Lower leg skin (tissue), 4 donors: ENCODE measurements at regions not wholly inside any gene's neighbourhood (a gene's known extent, or its start where the extent isn't known, plus 50 kb on each side); places are given as distances from the start of the nearest gene placed in this dataset.

ENCODE experiments used
- DNase-seq, 2 donors: peaks; one replicate each; pipeline ENCODE4 v3.0.0-alpha.2; 2019; ENCODE audit warnings: low spot score in 2 of 2
- H3K4me3 ChIP-seq: fragments of 200-600 bp; sonication (generic); 2 replicates; pipeline ENCODE4 v1.5.1; 2017; ENCODE audit warnings: mild to moderate bottlenecking, low read depth; ENCODE audit not compliant: poor library complexity, severe bottlenecking
- POLR2A ChIP-seq, 2 donors: fragments of 450-650 bp; IDR thresholded peaks; one replicate each; pipeline ENCODE4 v1.6.1; 2016 to 2017; ENCODE audit warnings: antibody characterized with exemption in 2 of 2, mild to moderate bottlenecking in 1 of 2, moderate library complexity in 1 of 2
- WGBS, 2 donors: methylation state at CpG; one replicate each; pipeline ENCODE4 v1.1.5; 2018; 5-methylcytosine and 5-hydroxymethylcytosine counted together
- intact Hi-C: fragments of 100-400 bp; cut with DNase I; formaldehyde crosslinking; loops from one replicate; pipeline ENCODE4 v1.15.0; 2023; ENCODE audit warnings: low total_unique reads
- TF ChIP-seq, protein P1 (sequence below), 3 donors: fragments of 450-650 bp; IDR thresholded peaks; one replicate each; pipeline ENCODE4 v1.5.1; 2016; ENCODE audit warnings: antibody characterized with exemption in 3 of 3, mild to moderate bottlenecking in 3 of 3, moderate library complexity in 2 of 3

DNA sequence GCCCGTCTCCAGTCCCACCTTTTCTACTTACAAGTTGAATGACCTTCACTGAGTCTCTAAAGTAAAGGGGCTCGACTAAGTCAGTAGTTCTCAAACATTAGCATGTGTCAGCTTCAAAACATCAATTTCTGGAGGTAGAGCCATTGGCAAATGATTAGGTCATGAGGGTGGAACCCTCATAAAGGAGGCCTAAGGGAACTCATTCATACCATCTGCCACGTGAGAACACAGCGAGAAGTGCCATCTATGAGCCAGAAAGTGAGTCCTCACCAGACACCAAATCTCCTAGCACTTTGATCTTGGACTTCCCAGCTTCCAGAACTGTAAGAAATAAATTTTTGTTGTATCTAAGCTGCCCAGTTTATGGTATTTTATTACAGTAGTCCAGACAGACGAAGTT is 129.8 kb downstream of the MEX3B start:
- no peak for TF ChIP-seq POLR2A (IDR thresholded peaks at IDR 0.05)
- TF ChIP-seq, protein P1, sequence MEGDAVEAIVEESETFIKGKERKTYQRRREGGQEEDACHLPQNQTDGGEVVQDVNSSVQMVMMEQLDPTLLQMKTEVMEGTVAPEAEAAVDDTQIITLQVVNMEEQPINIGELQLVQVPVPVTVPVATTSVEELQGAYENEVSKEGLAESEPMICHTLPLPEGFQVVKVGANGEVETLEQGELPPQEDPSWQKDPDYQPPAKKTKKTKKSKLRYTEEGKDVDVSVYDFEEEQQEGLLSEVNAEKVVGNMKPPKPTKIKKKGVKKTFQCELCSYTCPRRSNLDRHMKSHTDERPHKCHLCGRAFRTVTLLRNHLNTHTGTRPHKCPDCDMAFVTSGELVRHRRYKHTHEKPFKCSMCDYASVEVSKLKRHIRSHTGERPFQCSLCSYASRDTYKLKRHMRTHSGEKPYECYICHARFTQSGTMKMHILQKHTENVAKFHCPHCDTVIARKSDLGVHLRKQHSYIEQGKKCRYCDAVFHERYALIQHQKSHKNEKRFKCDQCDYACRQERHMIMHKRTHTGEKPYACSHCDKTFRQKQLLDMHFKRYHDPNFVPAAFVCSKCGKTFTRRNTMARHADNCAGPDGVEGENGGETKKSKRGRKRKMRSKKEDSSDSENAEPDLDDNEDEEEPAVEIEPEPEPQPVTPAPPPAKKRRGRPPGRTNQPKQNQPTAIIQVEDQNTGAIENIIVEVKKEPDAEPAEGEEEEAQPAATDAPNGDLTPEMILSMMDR (IDR thresholded peaks at IDR 0.05): no peak
- no peak overlapping the region for H3K4me3 ChIP-seq
- 56 to 76% methylated on average over 5 of the region's 5 CpGs for WGBS, 2 donors
- intact Hi-C loops: no loop called here
- no peak for DNase-seq

DNA sequence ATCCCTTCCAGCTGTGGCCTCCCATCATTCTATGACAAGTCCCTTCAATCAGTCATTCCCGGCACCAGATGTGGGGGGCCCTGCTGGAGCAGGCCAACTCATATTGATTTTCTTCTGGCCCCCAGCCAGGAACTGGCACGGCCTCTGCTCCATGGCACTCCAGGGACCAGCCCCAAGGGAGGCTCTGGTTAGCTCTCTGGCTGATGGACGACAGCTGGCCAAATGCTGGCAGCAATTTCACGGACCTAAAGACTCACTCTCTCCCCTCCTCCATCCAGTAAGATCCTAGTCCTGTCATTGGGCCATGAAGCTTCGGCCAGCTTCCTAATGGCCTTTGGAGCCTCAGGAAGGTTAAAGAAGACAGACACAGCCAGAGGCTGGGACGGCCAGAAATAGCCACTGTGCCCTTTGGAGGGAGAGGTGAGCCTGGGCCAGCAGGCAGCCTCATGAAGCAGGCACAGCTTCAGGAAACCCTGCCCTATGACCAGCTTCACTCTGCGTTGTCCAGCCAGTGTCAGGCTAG is 131.0 kb downstream of the MEX3B start:
- no peak for DNase-seq
- intact Hi-C loops: no loop called here
- WGBS, 2 donors: 57% methylated on average over 6 to 7 of the region's 7 CpGs

DNA sequence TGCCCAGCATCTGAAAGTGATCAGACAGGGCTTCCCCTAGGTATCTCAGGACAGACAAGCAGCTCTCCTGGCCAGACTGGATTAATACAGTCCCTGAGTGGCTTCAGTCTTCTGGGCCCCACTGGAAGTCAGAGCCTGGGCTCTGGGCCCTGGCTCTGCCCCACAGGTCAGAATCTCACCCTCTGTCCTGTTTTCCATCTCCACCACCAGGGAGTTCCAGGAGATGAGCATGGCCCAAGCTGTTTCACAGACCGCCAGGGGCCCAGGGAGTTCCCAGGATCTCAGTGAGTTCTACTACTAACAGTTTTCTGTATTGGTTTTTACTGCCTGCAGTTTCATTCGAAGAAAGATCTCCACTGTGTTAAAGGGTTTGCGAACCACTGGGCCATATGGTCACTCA is 131.5 kb downstream of the MEX3B start:
- 69 to 72% methylated on average over 3 of the region's 3 CpGs for WGBS, 2 donors
- DNase-seq: no peak
- H3K4me3 ChIP-seq: no peak overlapping the region
- intact Hi-C loops: no loop called here
- TF ChIP-seq POLR2A (IDR thresholded peaks at IDR 0.05): no peak
- TF ChIP-seq, protein P1 (IDR thresholded peaks at IDR 0.05): no peak

More for the DNA sequence above, 131.0 kb downstream of the MEX3B start:
- TF ChIP-seq, protein P1 (IDR thresholded peaks at IDR 0.05): no peak
- TF ChIP-seq POLR2A (IDR thresholded peaks at IDR 0.05): no peak
- no peak overlapping the region for H3K4me3 ChIP-seq

DNA sequence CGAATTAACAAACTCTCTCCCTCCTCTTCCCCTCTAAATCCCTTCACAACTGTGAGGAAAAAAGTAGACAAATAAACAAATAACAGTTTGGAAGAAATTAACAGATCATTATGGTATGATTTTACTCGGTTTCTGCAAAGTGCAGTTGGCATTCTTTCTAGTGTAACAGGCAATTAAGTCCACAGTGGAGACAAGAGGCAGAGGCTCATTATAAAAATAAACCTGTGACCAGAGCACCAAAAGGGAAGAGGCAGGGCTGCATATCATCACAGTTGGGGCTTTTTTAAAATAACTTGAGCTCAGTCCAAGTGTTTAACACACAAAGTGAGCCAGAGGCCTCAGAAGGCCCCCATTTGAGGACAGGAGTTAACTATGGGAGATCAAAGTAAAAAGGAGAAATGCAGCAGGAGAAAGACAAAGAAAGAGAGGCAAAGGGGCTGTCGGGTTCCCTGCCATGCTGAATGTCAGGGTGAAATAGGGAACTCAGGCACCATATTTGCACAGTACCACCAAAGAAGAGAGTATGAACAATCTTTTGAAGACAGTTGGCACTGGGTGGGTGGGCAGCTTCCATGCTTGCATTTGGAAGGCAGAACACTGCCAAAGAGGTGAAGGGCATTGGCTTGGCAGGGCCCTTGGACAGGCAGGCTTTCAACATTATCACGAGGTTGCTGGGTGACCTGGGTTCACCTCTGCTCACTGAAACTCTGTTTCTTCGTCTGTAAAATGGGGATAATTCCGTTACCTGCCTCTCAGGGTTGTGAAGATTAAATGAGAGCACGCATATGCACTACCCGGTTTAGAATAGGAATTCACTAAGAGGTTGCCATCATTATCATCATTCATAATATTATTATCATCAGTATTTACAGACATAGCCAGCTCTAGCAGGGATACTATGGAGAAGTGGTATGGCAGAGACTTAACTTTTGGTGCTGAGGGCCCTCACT is 134.5 kb downstream of the MEX3B start:
- H3K4me3 ChIP-seq: no peak overlapping the region
- TF ChIP-seq, protein P1 (IDR thresholded peaks at IDR 0.05): no peak
- no peak for TF ChIP-seq POLR2A (IDR thresholded peaks at IDR 0.05)
- intact Hi-C loops: no loop called here
- DNase-seq: no peak
- 68 to 70% methylated on average over 8 of the region's 8 CpGs for WGBS, 2 donors

DNA sequence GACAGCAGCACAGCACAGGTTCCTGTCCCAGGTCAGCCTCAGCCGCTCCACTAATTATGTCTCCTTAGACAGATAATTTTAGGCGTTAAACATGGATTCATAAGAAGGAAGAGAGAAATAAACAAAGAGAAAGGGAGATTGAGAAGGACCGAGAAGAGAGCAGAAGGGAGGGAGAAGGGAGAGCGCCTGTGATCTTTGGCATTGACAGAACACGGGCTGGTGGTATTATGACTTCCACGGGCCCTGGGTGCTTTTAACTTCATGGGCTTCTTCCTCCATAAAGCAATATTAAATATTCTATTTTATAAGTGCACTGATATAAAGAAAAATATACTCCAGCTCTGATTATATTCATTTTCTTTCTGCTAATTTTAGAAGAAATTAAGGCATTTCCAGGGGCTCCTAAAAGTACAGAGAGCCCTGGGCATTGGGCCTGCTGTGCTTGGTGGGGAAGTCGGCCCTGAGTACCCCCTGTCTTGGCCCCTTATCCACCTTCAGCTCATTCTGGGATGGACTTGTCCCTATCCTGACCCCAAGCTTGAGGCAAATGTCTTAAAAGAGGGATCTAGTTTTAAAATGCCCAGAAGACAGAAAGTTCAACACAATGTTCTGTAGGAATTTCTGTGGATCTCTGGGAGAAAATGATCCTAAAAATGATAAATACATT is 135.3 kb downstream of the MEX3B start:
- intact Hi-C loops: no loop called here
- no peak overlapping the region for H3K4me3 ChIP-seq
- DNase-seq: no peak
- 68 to 73% methylated on average over 7 of the region's 7 CpGs for whole genome bisulfite sequencing, 2 donors
- TF ChIP-seq POLR2A (IDR thresholded peaks at IDR 0.05): no peak
- TF ChIP-seq, protein P1 (IDR thresholded peaks at IDR 0.05): no peak
